ENCODE measurements at regions not wholly inside any gene's neighbourhood (a gene's known extent, or its start where the extent isn't known, plus 50 kb on each side); places are given as distances from the start of the nearest gene placed in this dataset.
"Not testable (repeated sequence)": the region's sequence is repeated elsewhere in the genome, so short reads cannot be mapped to it uniquely, and the experiment has no call there.

- TF ChIP-seq CTCF (IDR thresholded peaks at IDR 0.05) = no peak
- Mint-ChIP-seq H3K4me3 (no peak overlapping the region), H3K27me3 (ENCODE audit: low read depth in 2 of 2) (peaks cover 28 to 38% of the 10 kb centered on the region in 2 donors), H3K36me3 (no peaks in the 10 kb centered on the region), H3K27ac (no peak overlapping the region), H3K4me1 (peaks cover 9 to 11% of the 10 kb centered on the region in 2 donors), H3K9me3 (peaks cover 0 to 3% of the 10 kb centered on the region in 2 donors)
- H3K27me3 ChIP-seq (ENCODE audit: control insufficient read depth, insufficient read depth, low read length) = peaks cover 11% of the 10 kb centered on the region
- H3K36me3 ChIP-seq (ENCODE audit: control insufficient read depth, insufficient read depth, low read length) = no peaks in the 10 kb centered on the region
- intact Hi-C loops (cut with micrococcal nuclease) = no loop called here
- 44% methylated on average over 2 of the region's 3 CpGs for whole genome bisulfite sequencing (ENCODE audit: insufficient coverage)
- H3K4me3 ChIP-seq (ENCODE audit: low read length) = no peak overlapping the region
- DNase-seq (no peak), ATAC-seq (peak in 1 of 3 donors; percentile 69)
- H3K9me3 ChIP-seq (ENCODE audit: control insufficient read depth, insufficient read depth, low read length) = no peaks in the 10 kb centered on the region
- H3K27ac ChIP-seq (ENCODE audit: low read length) = no peak overlapping the region
- H3K4me1 ChIP-seq (ENCODE audit: control insufficient read depth, insufficient read depth, low read length) = peaks cover 10% of the 10 kb centered on the region
These were observed 462.8 kb downstream of the MID1IP1 start for GRCh38 chrX:39264023-39264422.

- DNase-seq (no peak), ATAC-seq (no peak)
- Mint-ChIP-seq H3K4me3 (no peak overlapping the region), H3K4me1 (peaks cover 9 to 11% of the 10 kb centered on the region in 2 donors), H3K27me3 (ENCODE audit: low read depth in 2 of 2) (peaks cover 28 to 55% of the 10 kb centered on the region in 2 donors), H3K9me3 (peaks cover 0 to 3% of the 10 kb centered on the region in 2 donors), H3K27ac (no peak overlapping the region), H3K36me3 (no peaks in the 10 kb centered on the region)
- Histone ChIP-seq H3K27me3 (ENCODE audit: control insufficient read depth, insufficient read depth, low read length) (peaks cover 7% of the 10 kb centered on the region), H3K4me1 (ENCODE audit: control insufficient read depth, insufficient read depth, low read length) (peaks cover 10% of the 10 kb centered on the region), H3K4me3 (ENCODE audit: low read length) (no peak overlapping the region), H3K9me3 (ENCODE audit: control insufficient read depth, insufficient read depth, low read length) (no peaks in the 10 kb centered on the region), H3K27ac (ENCODE audit: low read length) (no peak overlapping the region), H3K36me3 (ENCODE audit: control insufficient read depth, insufficient read depth, low read length) (no peaks in the 10 kb centered on the region)
- TF ChIP-seq CTCF (IDR thresholded peaks at IDR 0.05) = no peak
- 100% methylated on average over 1 of the region's 2 CpGs for WGBS (ENCODE audit: insufficient coverage)
- intact Hi-C loops (cut with micrococcal nuclease) = no loop called here
These were observed 465.9 kb downstream of the MID1IP1 start for GRCh38 chrX:39267176-39267575.

GRCh38 chrX:39268207-39268606 is 466.9 kb downstream of the MID1IP1 start:
- DNase-seq (no peak), ATAC-seq (no peak)
- H3K36me3 Mint-ChIP-seq = no peaks in the 10 kb centered on the region
- peaks cover 10% of the 10 kb centered on the region for H3K4me1 ChIP-seq (ENCODE audit: control insufficient read depth, insufficient read depth, low read length)
- no peak overlapping the region for H3K4me3 Mint-ChIP-seq
- H3K4me3 ChIP-seq (ENCODE audit: low read length) = no peak overlapping the region
- H3K27me3 ChIP-seq (ENCODE audit: control insufficient read depth, insufficient read depth, low read length) = peaks cover 5% of the 10 kb centered on the region
- H3K36me3 ChIP-seq (ENCODE audit: control insufficient read depth, insufficient read depth, low read length) = no peaks in the 10 kb centered on the region
- intact Hi-C loops (cut with micrococcal nuclease) = no loop called here
- H3K4me1 Mint-ChIP-seq = peaks cover 9 to 11% of the 10 kb centered on the region in 2 donors
- no peak overlapping the region for H3K27ac Mint-ChIP-seq
- no peaks in the 10 kb centered on the region for H3K9me3 ChIP-seq (ENCODE audit: control insufficient read depth, insufficient read depth, low read length)
- no peak overlapping the region for H3K27ac ChIP-seq (ENCODE audit: low read length)
- peaks cover 25 to 58% of the 10 kb centered on the region in 2 donors for H3K27me3 Mint-ChIP-seq (ENCODE audit: low read depth in 2 of 2)
- H3K9me3 Mint-ChIP-seq = peaks cover 0 to 3% of the 10 kb centered on the region in 2 donors
- no peak for TF ChIP-seq CTCF (IDR thresholded peaks at IDR 0.05)

- ATAC-seq (no peak), DNase-seq (no peak)
- no peaks in the 10 kb centered on the region for H3K9me3 Mint-ChIP-seq
- no peaks in the 10 kb centered on the region for H3K9me3 ChIP-seq (ENCODE audit: control insufficient read depth, insufficient read depth, low read length)
- no peaks in the 10 kb centered on the region for H3K4me1 ChIP-seq (ENCODE audit: control insufficient read depth, insufficient read depth, low read length)
- H3K27ac ChIP-seq (ENCODE audit: low read length) = no peak overlapping the region
- no peak overlapping the region for H3K4me3 Mint-ChIP-seq
- no peaks in the 10 kb centered on the region for H3K36me3 Mint-ChIP-seq
- intact Hi-C loops (cut with micrococcal nuclease) = no loop called here
- H3K27ac Mint-ChIP-seq = no peak overlapping the region
- H3K36me3 ChIP-seq (ENCODE audit: control insufficient read depth, insufficient read depth, low read length) = no peaks in the 10 kb centered on the region
- no peaks in the 10 kb centered on the region for H3K27me3 ChIP-seq (ENCODE audit: control insufficient read depth, insufficient read depth, low read length)
- WGBS (ENCODE audit: insufficient coverage) = 93% methylated on average over 17 of the region's 23 CpGs
- no peaks in the 10 kb centered on the region for H3K4me1 Mint-ChIP-seq
- H3K27me3 Mint-ChIP-seq (ENCODE audit: low read depth in 2 of 2) = peaks cover 3 to 15% of the 10 kb centered on the region in 2 donors
- no peak for TF ChIP-seq CTCF (IDR thresholded peaks at IDR 0.05)
- no peak overlapping the region for H3K4me3 ChIP-seq (ENCODE audit: low read length)
These were observed 474.3 kb downstream of the MID1IP1 start for GRCh38 chrX:39275500-39276068.

GRCh38 chrX:39277685-39278390 is 476.6 kb downstream of the MID1IP1 start:
- H3K27ac ChIP-seq (ENCODE audit: low read length); H3K9me3 Mint-ChIP-seq; DNase-seq; H3K27ac Mint-ChIP-seq; H3K4me1 ChIP-seq (ENCODE audit: control insufficient read depth, insufficient read depth, low read length); H3K9me3 ChIP-seq (ENCODE audit: control insufficient read depth, insufficient read depth, low read length); H3K4me3 Mint-ChIP-seq; H3K4me1 Mint-ChIP-seq; H3K27me3 ChIP-seq (ENCODE audit: control insufficient read depth, insufficient read depth, low read length); H3K4me3 ChIP-seq (ENCODE audit: low read length); ATAC-seq; intact Hi-C loops (cut with micrococcal nuclease); H3K36me3 ChIP-seq (ENCODE audit: control insufficient read depth, insufficient read depth, low read length); H3K36me3 Mint-ChIP-seq: not testable (repeated sequence)
- WGBS (ENCODE audit: insufficient coverage) = 94% methylated on average over 9 of the region's 46 CpGs
- H3K27me3 Mint-ChIP-seq (ENCODE audit: low read depth in 2 of 2) = peaks cover 3 to 14% of the 10 kb centered on the region in 2 donors

Measured in natural killer cell (primary cell).